Sigmoid colon (tissue), 4 donors: ENCODE measurements at regions not wholly inside any gene's neighbourhood (a gene's known extent, or its start where the extent isn't known, plus 50 kb on each side); places are given as distances from the start of the nearest gene placed in this dataset.

ENCODE experiments used
- EP300 ChIP-seq, 4 donors: sonication (generic); formaldehyde crosslinking; IDR thresholded peaks; one replicate each; pipeline ENCODE4 v1.6.1; 2017; ENCODE audit warnings: antibody characterized with exemption in 4 of 4
- POLR2A ChIP-seq, 2 donors: fragments of 450-650 bp; IDR thresholded peaks; one replicate each; pipeline ENCODE4 v1.6.1; 2016; ENCODE audit warnings: antibody characterized with exemption in 2 of 2, mild to moderate bottlenecking in 2 of 2, moderate library complexity in 2 of 2
- POLR2AphosphoS5 ChIP-seq, 4 donors: sonication (generic); formaldehyde crosslinking; IDR thresholded peaks; one replicate each; pipeline ENCODE4 v1.6.1; 2017; ENCODE audit warnings: antibody characterized with exemption in 4 of 4
- TF ChIP-seq, protein P1 (sequence below), 4 experiments: fragments of 450-650 bp in 3 of 4; fragments of 200-600 bp in 1 of 4; IDR thresholded peaks; one replicate each; pipeline ENCODE4 v1.5.1; 2016 to 2019; ENCODE audit warnings: antibody characterized with exemption in 4 of 4, mild to moderate bottlenecking in 3 of 4, moderate library complexity in 2 of 4

DNA sequence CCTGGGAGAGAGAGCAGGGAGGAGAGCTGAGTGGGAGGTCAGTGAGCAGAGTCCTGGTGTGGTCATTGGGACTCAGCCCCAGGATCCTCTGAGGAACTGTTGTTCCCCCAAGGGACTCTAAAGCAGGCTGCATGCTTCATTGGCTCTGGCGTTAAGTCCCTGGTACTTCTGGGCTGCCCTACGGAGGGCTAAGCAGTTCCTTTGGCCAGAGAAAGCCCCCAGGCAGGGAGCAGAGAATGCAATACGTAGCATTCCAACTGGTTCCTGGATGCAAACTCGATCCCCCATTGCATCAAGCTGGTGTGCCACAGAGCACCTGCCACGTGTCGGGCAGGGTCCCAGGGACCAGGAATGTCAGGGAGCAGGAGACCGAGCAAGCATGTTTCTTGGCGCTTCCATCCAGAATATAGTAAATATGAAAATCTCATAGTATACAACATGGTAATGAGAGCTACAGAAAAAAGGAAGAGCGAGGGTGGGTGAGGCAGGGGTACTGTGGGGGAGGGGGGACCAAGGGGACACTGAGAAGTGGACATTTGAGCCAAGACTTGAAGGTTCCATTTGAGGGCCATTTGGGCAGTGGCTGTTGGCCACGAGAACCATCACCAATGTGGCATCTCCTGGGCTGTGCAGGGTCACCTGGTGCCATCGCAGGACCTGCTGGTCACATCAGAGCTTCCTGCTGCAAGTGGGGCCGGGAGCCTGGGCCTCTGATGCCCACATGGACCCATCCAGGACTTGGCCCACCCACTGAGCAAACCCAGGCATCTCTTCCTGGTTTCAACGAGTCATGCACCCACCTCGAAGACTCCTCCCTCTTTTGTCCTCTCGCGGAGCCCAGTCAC lies 160.4 kb downstream of the ASB1 start:
- TF ChIP-seq, protein P1, sequence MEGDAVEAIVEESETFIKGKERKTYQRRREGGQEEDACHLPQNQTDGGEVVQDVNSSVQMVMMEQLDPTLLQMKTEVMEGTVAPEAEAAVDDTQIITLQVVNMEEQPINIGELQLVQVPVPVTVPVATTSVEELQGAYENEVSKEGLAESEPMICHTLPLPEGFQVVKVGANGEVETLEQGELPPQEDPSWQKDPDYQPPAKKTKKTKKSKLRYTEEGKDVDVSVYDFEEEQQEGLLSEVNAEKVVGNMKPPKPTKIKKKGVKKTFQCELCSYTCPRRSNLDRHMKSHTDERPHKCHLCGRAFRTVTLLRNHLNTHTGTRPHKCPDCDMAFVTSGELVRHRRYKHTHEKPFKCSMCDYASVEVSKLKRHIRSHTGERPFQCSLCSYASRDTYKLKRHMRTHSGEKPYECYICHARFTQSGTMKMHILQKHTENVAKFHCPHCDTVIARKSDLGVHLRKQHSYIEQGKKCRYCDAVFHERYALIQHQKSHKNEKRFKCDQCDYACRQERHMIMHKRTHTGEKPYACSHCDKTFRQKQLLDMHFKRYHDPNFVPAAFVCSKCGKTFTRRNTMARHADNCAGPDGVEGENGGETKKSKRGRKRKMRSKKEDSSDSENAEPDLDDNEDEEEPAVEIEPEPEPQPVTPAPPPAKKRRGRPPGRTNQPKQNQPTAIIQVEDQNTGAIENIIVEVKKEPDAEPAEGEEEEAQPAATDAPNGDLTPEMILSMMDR (IDR thresholded peaks at IDR 0.05) = no peak
- TF ChIP-seq EP300 (IDR thresholded peaks at IDR 0.05) (no peak), POLR2AphosphoS5 (IDR thresholded peaks at IDR 0.05) (no peak), POLR2A (IDR thresholded peaks at IDR 0.05) (no peak)
